ENCODE measurements at regions not wholly inside any gene's neighbourhood (a gene's known extent, or its start where the extent isn't known, plus 50 kb on each side); places are given as distances from the start of the nearest gene placed in this dataset.

DNA sequence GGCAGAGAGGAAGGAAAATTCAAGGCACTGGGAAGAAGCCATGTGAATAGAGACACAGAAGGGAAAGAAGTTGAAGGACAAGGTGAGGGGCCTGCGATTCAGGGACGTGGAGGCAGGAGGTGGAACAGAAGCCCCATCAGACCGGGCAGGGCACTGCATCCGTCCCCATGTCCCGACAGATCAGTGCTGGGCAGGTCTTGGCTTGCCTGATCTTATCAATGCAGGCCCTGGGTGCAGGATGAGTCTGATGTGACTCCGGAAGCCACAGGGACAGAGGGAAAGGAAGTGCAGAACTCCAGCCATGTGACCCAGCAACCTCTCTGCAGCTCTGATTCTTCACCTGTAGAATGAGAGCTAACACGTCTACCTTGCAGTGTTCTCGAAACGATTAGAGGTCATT is 136.2 kb upstream of the CTBP2 start:
- Histone ChIP-seq H3K36me3 (no peaks in the 10 kb centered on the region), H3K4me3 (no peak overlapping the region), H3K27ac (no peak overlapping the region), H3K9me3 (no peaks in the 10 kb centered on the region), H3K27me3 (no peaks in the 10 kb centered on the region), H3K4me1 (no peaks in the 10 kb centered on the region)
- intact Hi-C loops (cut with DNase I) = no loop called here
- no peak for TF ChIP-seq POLR2A (IDR thresholded peaks at IDR 0.05)
- TF ChIP-seq, protein P1, sequence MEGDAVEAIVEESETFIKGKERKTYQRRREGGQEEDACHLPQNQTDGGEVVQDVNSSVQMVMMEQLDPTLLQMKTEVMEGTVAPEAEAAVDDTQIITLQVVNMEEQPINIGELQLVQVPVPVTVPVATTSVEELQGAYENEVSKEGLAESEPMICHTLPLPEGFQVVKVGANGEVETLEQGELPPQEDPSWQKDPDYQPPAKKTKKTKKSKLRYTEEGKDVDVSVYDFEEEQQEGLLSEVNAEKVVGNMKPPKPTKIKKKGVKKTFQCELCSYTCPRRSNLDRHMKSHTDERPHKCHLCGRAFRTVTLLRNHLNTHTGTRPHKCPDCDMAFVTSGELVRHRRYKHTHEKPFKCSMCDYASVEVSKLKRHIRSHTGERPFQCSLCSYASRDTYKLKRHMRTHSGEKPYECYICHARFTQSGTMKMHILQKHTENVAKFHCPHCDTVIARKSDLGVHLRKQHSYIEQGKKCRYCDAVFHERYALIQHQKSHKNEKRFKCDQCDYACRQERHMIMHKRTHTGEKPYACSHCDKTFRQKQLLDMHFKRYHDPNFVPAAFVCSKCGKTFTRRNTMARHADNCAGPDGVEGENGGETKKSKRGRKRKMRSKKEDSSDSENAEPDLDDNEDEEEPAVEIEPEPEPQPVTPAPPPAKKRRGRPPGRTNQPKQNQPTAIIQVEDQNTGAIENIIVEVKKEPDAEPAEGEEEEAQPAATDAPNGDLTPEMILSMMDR (IDR thresholded peaks at IDR 0.05) = no peak
- WGBS (ENCODE audit: insufficient coverage, low coverage, low lambda C conversion rate, missing lambda C conversion rate) = 37% methylated on average over 7 of the region's 9 CpGs
- ATAC-seq = peak in 1 of 4 donors; percentile 16
- DNase-seq = no peak

- intact Hi-C loops (cut with DNase I) = no loop called here
- TF ChIP-seq, protein P1 (IDR thresholded peaks at IDR 0.05) = no peak
- TF ChIP-seq POLR2A (IDR thresholded peaks at IDR 0.05) = no peak
- Histone ChIP-seq H3K27ac (no peak overlapping the region), H3K4me1 (no peaks in the 10 kb centered on the region), H3K36me3 (no peaks in the 10 kb centered on the region), H3K4me3 (no peak overlapping the region), H3K9me3 (no peaks in the 10 kb centered on the region), H3K27me3 (no peaks in the 10 kb centered on the region)
- WGBS (ENCODE audit: insufficient coverage, low coverage, low lambda C conversion rate, missing lambda C conversion rate) = 63% methylated on average over 2 of the region's 2 CpGs
- ATAC-seq = no peak
- no peak for DNase-seq
Measured at GRCh38 chr10:125294109-125294508, 133.7 kb upstream of the CTBP2 start.

DNA sequence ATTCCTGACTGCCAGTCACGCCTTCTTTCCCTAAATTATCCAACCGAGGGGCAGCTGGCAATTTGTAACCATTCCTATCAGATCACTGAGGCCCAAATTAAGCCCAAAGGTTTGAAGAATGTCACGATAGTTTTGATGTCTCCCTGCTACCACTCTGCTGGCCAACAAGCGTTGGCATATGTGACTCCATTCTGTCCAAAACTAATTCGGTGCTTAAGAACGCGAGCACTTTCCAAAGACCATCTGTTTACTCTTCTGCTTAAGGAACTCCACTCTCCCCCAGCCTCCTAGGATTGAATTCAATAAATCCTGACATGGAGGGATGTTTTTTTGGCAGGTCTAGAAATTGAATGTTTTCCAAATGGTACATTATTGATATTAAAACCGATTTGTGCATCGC is 131.5 kb upstream of the CTBP2 start:
- Histone ChIP-seq H3K4me3 (no peak overlapping the region), H3K36me3 (no peaks in the 10 kb centered on the region), H3K9me3 (no peaks in the 10 kb centered on the region), H3K4me1 (no peaks in the 10 kb centered on the region), H3K27ac (no peak overlapping the region), H3K27me3 (no peaks in the 10 kb centered on the region)
- WGBS (ENCODE audit: insufficient coverage, low coverage, low lambda C conversion rate, missing lambda C conversion rate) = 80% methylated on average over 9 of the region's 9 CpGs
- intact Hi-C loops (cut with DNase I) = no loop called here
- DNase-seq (no peak), ATAC-seq (no peak)
- TF ChIP-seq, protein P1 (IDR thresholded peaks at IDR 0.05) = no peak
- TF ChIP-seq POLR2A (IDR thresholded peaks at IDR 0.05) = no peak

- H3K4me3 ChIP-seq = no peak overlapping the region
- no peaks in the 10 kb centered on the region for H3K36me3 ChIP-seq
- no peaks in the 10 kb centered on the region for H3K9me3 ChIP-seq
- no peaks in the 10 kb centered on the region for H3K27me3 ChIP-seq
- H3K27ac ChIP-seq = no peak overlapping the region
- no peak for ATAC-seq
- no peak for DNase-seq
- TF ChIP-seq, protein P1 (IDR thresholded peaks at IDR 0.05) = no peak
- TF ChIP-seq POLR2A (IDR thresholded peaks at IDR 0.05) = no peak
- H3K4me1 ChIP-seq = no peaks in the 10 kb centered on the region
- 19% methylated on average over 1 of the region's 1 CpG for WGBS (ENCODE audit: insufficient coverage, low coverage, low lambda C conversion rate, missing lambda C conversion rate)
- intact Hi-C loops (cut with DNase I) = no loop called here
Measured at GRCh38 chr10:125289461-125289860, 129.1 kb upstream of the CTBP2 start.

All from right lobe of liver (tissue), 6 donors.